ENCODE measurements at regions not wholly inside any gene's neighbourhood (a gene's known extent, or its start where the extent isn't known, plus 50 kb on each side); places are given as distances from the start of the nearest gene placed in this dataset.

GRCh38 chr2:45232818-45233217 is 223.6 kb upstream of the SIX2 start:
- no peak for DNase-seq (ENCODE audit: extremely low spot score)
- ChIA-PET CTCF (no interaction called here), POLR2A (no interaction called here)
- no peak for TF ChIP-seq ZNF384 (IDR thresholded peaks at IDR 0.05)

- POLR2A ChIA-PET = no interaction called here
- CTCF ChIA-PET = no interaction called here
- TF ChIP-seq ELF4 (IDR thresholded peaks at IDR 0.05) (no peak), NFRKB (IDR thresholded peaks at IDR 0.05) (no peak)
- no peak for DNase-seq (ENCODE audit: extremely low spot score)
These were observed 220.2 kb upstream of the SIX2 start for GRCh38 chr2:45229411-45229810.

- ChIA-PET POLR2A (no interaction called here), CTCF (no interaction called here)
- no peak for DNase-seq (ENCODE audit: extremely low spot score)
These were observed 218.1 kb upstream of the SIX2 start for GRCh38 chr2:45227347-45227746.

GRCh38 chr2:45224993-45225380 is 215.7 kb upstream of the SIX2 start:
- no peak for DNase-seq (ENCODE audit: extremely low spot score)
- TF ChIP-seq ELF4 (IDR thresholded peaks at IDR 0.05) = no peak
- no peak for TF ChIP-seq L3MBTL2 (conservative IDR thresholded peaks at IDR 0.05)
- POLR2A ChIA-PET = no interaction called here
- CTCF ChIA-PET = no interaction called here

More at GRCh38 chr2:45227347-45227746, 218.1 kb upstream of the SIX2 start:
- no peak for TF ChIP-seq FOXK2 (IDR thresholded peaks at IDR 0.05)
- TF ChIP-seq LEF1 (IDR thresholded peaks at IDR 0.05; ENCODE audit: borderline replicate concordance) = no peak
- no peak for TF ChIP-seq FOXM1 (IDR thresholded peaks at IDR 0.05; ENCODE audit: borderline replicate concordance)
- no peak for TF ChIP-seq NFRKB (IDR thresholded peaks at IDR 0.05)
- no peak for TF ChIP-seq BHLHE40 (IDR thresholded peaks at IDR 0.05; ENCODE audit: borderline replicate concordance)

- ChIA-PET CTCF (no interaction called here), POLR2A (no interaction called here)
- no peak for DNase-seq (ENCODE audit: extremely low spot score)
- no peak for TF ChIP-seq BHLHE40 (IDR thresholded peaks at IDR 0.05; ENCODE audit: borderline replicate concordance)
- no peak for TF ChIP-seq TARDBP (IDR thresholded peaks at IDR 0.05)
- no peak for TF ChIP-seq NFRKB (IDR thresholded peaks at IDR 0.05)
- TF ChIP-seq CTBP1 (IDR thresholded peaks at IDR 0.05; ENCODE audit: borderline replicate concordance) = no peak
- TF ChIP-seq FOXK2 (IDR thresholded peaks at IDR 0.05) = no peak
- TF ChIP-seq PKNOX1 (IDR thresholded peaks at IDR 0.05) = no peak
- no peak for TF ChIP-seq FOXA1 (IDR thresholded peaks at IDR 0.05)
These were observed 215.2 kb upstream of the SIX2 start for GRCh38 chr2:45224321-45224992.

- no peak for TF ChIP-seq TARDBP (IDR thresholded peaks at IDR 0.05)
- TF ChIP-seq LEF1 (IDR thresholded peaks at IDR 0.05; ENCODE audit: borderline replicate concordance) = no peak
- no peak for TF ChIP-seq FOXM1 (IDR thresholded peaks at IDR 0.05; ENCODE audit: borderline replicate concordance)
- no peak for TF ChIP-seq L3MBTL2 (conservative IDR thresholded peaks at IDR 0.05)
- no peak for TF ChIP-seq BHLHE40 (IDR thresholded peaks at IDR 0.05; ENCODE audit: borderline replicate concordance)
- TF ChIP-seq PKNOX1 (IDR thresholded peaks at IDR 0.05) = no peak
- no peak for TF ChIP-seq CTBP1 (IDR thresholded peaks at IDR 0.05; ENCODE audit: borderline replicate concordance)
- no peak for TF ChIP-seq NFRKB (IDR thresholded peaks at IDR 0.05)
- POLR2A ChIA-PET = no interaction called here
- CTCF ChIA-PET = no interaction called here
- DNase-seq (ENCODE audit: extremely low spot score) = no peak
These were observed 214.3 kb upstream of the SIX2 start for GRCh38 chr2:45223531-45223930.

- TF ChIP-seq PKNOX1 (IDR thresholded peaks at IDR 0.05) (no peak), FOXK2 (IDR thresholded peaks at IDR 0.05) (no peak), SUZ12 (IDR thresholded peaks at IDR 0.05) (no peak), TARDBP (IDR thresholded peaks at IDR 0.05) (no peak), CTBP1 (IDR thresholded peaks at IDR 0.05; ENCODE audit: borderline replicate concordance) (no peak)
- DNase-seq (ENCODE audit: extremely low spot score) = no peak
- CTCF ChIA-PET = no interaction called here
- POLR2A ChIA-PET = no interaction called here
These were observed 211.0 kb upstream of the SIX2 start for GRCh38 chr2:45220227-45220626.

- TF ChIP-seq CTBP1 (IDR thresholded peaks at IDR 0.05; ENCODE audit: borderline replicate concordance) (no peak), PKNOX1 (IDR thresholded peaks at IDR 0.05) (no peak)
- POLR2A ChIA-PET = no interaction called here
- CTCF ChIA-PET = no interaction called here
- no peak for DNase-seq (ENCODE audit: extremely low spot score)
These were observed 209.7 kb upstream of the SIX2 start for GRCh38 chr2:45218931-45219339.
